Activated CD4-positive, alpha-beta T cell treated with anti-CD3 and anti-CD28 coated beads, Interleukin-2, amount 50 U/mL, for 48 hours (primary cell): ENCODE measurements at regions not wholly inside any gene's neighbourhood (a gene's known extent, or its start where the extent isn't known, plus 50 kb on each side); places are given as distances from the start of the nearest gene placed in this dataset.

Source experiments
- DNase-seq, 2 experiments: peaks; one replicate each; pipeline ENCODE4 v3.0.0-alpha.2; 2020

DNA sequence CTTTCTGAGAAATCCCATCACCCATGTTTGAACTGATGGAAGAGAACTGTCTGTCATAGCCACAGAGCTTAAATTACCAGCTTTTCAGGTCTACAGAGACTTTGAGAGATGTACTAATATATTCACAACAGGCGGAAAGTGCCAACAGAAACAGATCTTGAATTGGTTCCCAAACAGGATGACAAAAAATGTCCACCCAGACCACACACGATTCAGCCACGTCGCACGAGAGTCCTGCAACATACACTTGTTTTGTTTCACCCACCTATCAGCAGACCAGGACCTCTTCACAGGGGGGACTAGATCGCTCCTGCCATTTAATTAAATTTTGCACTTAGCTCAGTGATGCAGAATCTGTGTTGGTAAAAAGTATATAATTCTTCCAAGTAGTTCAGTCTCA lies 187.1 kb upstream of the CEP162 start:
- DNase-seq: no peak

DNA sequence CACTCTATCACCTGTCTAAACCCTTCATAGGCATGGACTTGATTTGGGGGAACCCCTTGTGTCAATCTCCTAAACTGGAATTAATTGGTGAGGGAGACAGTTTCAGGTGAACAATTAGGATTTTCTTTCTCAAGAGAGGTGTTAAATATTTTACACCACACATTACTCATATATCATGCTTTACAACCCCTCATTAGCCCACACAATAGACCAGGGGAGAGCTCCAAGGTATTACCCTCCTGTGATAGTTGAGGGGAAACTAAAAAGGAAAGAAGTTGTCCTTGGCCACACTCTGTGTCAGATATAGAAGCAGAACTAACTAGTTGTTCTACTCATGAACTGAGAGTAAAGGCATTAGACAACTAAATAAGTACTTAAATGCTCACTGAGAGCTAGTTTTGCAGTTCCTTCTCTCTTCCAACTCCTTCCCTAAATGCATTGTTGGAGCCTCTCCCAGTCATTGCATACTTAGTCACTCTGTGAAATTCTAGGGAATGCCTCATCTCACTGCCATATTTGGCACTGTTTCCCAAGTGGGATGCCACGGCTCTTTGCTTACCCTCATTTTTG lies 183.7 kb upstream of the CEP162 start:
- DNase-seq: no peak

- DNase-seq: no peak
Observed at GRCh38 chr6:84409911-84410310, 182.5 kb upstream of the CEP162 start.

- no peak for DNase-seq
Observed at GRCh38 chr6:84408028-84408427, 180.6 kb upstream of the CEP162 start.

GRCh38 chr6:84403545-84403944 lies 176.1 kb upstream of the CEP162 start:
- no peak for DNase-seq

- no peak for DNase-seq
Observed at GRCh38 chr6:84399003-84399402, 171.6 kb upstream of the CEP162 start.

- no peak for DNase-seq
Observed at GRCh38 chr6:84392261-84392660, 164.8 kb upstream of the CEP162 start.

- no peak for DNase-seq
Observed at GRCh38 chr6:84390851-84391250, 163.4 kb upstream of the CEP162 start.

GRCh38 chr6:84390334-84390733 lies 162.9 kb upstream of the CEP162 start:
- no peak for DNase-seq

- DNase-seq: no peak
Observed at GRCh38 chr6:84379142-84379541, 151.7 kb upstream of the CEP162 start.

DNA sequence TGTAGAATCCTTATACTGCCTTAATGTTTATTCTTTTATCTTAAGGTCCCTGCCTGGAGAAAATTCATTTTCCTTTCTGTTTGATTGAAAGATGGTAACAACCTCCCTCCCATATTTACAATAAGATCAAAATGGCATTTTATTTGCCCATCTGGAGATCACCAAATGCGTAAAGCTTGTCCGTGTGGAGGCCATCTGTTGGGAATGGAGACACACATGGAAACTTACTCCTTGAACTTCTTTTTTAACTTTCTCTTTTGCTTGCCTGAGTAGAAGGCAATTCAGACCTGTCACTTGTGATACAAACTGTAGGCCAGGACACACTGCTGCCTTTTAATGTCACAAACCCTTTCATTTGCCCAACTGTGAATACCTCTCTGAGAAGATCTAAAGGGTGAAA lies 144.8 kb upstream of the CEP162 start:
- no peak for DNase-seq

DNA sequence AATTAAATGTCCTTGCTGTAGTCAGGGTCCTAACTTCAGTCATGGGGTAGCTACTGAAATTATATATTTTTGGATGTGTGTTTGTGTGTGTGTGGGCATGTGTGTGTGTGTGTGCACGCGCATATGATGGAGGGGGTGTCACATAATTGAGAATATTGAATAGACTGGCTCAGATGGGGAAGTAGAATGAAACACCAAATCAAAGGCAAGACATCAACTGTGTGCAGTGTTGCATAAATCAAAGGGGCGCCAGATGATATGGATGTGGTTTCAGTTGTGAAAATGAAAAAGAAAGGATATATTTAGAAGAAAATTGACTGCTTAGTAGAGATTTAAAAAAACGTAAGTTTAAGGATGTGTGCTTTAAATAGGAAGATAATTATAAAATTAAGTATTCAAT lies 144.2 kb upstream of the CEP162 start:
- DNase-seq: no peak

DNA sequence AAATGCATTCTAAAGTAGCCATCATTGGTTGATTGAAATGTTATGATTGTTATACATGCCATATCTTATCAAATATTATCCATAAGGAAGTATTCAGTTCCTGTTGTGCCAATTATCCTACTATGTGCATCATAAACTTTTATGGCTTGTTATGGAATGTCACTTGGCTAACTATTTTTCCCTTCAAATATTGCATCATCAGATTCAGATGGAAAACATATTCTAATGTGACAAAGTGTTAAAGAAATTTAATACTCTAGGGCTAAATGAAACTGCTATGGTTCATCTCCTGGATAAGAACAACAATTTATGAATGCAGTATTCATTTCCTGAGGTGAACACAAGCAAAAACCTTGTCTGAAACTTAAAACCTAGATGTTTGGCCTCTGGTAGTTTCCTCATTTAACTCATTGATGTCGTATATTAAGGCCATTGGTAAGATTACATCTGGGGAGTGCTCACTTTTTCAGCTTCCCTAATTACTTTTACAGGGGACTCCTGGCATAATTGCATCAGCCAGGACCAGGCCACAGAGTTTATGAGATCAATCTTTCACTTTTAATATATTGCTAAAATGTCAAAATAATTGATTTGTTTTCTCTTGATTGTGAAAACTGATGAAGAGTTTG lies 134.9 kb upstream of the CEP162 start:
- DNase-seq: no peak

GRCh38 chr6:84361372-84362192 lies 134.1 kb upstream of the CEP162 start:
- DNase-seq: no peak

DNA sequence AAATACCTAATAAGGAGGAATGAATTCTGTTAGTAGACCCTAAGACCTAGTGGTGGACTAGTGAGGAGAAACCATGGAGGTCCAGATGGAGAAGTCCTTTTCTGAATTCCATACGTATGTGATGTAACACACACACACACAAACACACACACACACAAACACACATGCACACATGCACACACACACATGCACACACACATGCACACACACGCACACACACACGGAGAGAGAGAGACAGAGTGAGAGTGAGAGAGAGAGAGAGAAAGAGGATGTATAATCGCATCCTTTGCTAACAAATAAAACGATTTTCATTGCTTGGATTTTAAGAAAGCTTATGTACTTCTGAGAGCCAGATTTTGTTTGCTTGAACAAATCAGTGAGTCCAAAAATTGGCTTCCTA lies 132.6 kb upstream of the CEP162 start:
- no peak for DNase-seq

DNA sequence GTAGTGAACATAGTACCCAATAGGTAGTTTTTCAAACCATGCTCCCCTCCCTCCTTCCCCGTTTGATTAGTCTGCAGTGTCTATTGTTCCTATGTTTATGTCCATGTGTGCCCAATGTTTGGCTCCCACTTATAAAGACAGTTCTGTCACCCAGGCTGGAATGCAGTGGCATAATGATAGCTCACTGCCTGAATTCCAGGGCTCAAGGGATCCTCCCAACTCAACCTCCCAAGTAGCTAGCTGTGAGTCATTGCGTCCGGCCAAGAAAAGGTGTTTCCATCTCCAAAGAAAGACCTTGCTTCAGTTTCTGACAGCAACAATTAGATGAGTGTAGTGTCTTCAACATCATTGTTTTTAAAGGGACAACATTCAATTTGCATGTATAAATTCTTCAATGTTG lies 131.1 kb upstream of the CEP162 start:
- DNase-seq: no peak

GRCh38 chr6:84357631-84358030 lies 130.2 kb upstream of the CEP162 start:
- no peak for DNase-seq

DNA sequence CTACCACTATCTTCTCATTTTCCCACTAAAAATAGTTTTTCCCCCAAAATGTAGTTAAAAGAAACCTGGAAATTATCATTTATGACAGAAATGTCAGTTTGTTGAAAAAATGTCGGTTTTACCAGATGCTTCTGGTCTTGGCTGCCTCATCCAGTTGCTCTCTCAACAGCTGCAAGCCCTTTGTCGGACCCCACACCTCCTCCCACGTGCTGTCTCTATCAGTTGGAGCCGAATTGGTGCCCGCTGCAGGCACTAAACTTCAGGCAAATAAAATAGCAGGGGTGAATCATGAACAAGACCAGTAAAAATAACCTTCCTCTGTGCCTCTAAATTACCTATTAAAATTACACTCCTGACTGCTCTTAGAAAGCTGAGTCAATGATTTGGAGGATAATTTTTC lies 129.5 kb upstream of the CEP162 start:
- no peak for DNase-seq

GRCh38 chr6:84353459-84354423 lies 126.3 kb upstream of the CEP162 start:
- DNase-seq: no peak

- no peak for DNase-seq
Observed at GRCh38 chr6:84350397-84350796, 123.0 kb upstream of the CEP162 start.

DNA sequence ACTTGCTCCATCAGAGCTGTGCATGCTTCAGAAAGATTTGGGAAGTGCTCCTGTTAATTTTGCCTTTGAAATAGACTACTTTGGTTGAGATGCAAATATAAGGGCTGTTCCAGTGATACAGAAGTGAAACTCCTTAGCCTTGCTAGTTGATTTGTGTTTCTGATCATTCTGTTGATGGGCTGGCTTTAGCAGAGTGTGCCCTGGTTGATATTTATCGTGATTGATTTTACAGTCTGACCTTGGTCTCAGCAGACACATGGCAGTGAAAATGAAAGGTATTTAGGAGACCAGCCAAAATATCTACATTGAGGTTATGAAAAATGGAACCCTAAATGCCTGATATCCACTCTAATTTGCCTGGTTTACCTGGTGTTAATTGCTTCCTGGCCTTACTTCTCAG lies 122.1 kb upstream of the CEP162 start:
- no peak for DNase-seq

DNA sequence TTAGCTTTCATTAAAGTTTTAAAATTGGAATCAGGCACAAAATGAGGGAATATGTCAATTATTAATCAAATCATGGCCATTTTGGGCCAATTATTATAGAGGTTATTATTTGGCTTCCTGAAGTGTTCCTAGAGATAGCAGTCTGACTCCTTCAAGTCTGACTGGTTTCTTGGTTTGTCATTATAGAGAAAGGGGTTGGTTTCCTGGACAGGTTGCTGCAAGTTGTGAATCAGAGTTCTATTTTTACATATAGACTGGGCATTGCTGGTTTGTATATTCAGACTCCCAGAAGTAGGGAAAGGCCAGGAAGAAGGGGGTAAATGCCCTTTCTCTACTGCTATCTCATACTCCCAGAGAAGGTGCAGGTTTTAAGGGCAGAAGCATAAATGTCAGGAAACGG lies 121.4 kb upstream of the CEP162 start:
- DNase-seq: no peak

- DNase-seq: no peak
Observed at GRCh38 chr6:84346372-84346771, 118.9 kb upstream of the CEP162 start.
